Stimulated activated naive CD8-positive, alpha-beta T cell treated with anti-CD3 and anti-CD28 coated beads, Interleukin-15, Interleukin-2, amounts not matched to agents 100 U/mL and 50 U/mL, for 24 hours (primary cell): ENCODE measurements at regions not wholly inside any gene's neighbourhood (a gene's known extent, or its start where the extent isn't known, plus 50 kb on each side); places are given as distances from the start of the nearest gene placed in this dataset.
"Not testable (repeated sequence)": the region's sequence is repeated elsewhere in the genome, so short reads cannot be mapped to it uniquely, and the experiment has no call there.

ENCODE experiments used
- ATAC-seq: fragments of 150-1000 bp; cut with Tn5 transposase; one replicate; pipeline ENCODE4 v1.10.0; 2021
- DNase-seq: peaks from one replicate; pipeline ENCODE4 v3.0.0; 2021

DNA sequence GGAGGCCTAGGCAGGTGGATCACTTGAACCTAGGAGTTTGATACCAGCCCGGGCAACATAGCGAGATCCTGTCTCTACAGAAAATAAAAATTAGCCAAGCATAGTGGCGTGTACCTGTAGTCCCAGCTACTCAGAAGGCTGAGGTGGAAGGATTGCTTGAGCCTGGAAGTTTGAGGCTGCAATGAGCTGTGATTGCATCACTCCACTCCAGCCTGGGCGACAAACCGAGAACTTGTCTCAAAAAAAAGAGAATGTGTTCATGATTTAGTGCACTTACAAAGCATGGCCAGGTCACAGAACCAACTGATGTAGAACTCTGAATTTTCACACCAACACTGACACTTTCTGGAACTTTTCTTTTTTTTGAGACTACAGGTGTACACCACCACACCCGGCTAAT is 182.7 kb downstream of the ZFP64 start:
- DNase-seq (no peak), ATAC-seq (no peak)

DNA sequence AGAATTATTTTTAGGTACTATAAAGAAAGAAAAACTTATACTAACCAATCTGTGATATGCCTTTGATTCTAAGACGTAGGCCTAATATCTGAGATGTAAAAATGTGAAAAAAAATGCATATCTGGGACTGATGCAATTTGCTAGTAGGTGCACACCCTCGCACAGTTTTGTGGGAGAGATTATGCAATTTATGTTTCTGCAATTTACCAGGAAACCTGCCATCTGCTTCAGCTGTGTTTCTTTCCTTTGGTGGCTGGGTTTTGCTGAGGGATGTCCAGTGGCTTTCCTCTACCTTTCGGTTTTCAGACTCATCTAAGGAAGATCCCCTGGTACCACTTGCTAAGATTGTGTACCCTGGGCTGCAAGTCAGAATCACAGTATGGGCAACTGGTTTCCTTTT is 186.9 kb downstream of the ZFP64 start:
- DNase-seq (no peak), ATAC-seq (no peak)

DNA sequence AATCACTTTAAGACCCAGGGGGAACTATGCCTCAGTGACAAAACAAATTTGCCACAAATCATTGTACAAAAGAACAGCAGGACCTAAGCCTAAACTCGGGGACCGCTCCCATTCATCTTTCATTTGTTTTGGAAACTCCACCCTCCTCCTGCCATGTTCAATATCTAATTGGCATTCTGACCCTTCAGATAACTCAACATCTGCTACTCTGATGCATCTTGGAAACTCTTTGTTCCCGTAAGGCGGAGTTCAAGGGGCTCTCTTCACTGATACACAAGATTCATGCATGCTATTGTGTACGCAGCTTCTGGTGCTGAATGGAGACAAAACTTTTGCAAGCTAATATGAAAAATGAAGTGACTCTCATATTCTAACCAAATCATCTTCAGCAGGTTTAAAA is 187.6 kb downstream of the ZFP64 start:
- no peak for DNase-seq
- ATAC-seq = no peak

DNA sequence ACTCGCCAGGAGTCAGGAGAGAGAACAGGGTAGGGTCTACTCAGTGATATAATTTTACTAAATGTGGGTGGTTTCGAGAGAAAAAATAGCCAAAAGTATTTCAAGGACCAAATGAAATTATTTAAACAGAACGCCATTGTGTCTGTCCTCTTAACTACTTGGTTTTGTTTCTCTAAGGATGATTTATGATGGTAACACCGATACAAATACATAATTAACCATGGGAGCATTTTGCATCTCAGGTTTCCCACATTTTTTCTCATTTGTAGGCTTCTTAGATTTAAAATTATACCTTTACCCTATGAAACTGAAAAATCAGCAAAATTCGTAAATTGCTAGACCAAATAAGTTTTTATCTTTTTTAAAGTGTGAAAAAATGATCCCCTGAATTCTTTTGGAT is 188.2 kb downstream of the ZFP64 start:
- ATAC-seq (no peak), DNase-seq (no peak)

DNA sequence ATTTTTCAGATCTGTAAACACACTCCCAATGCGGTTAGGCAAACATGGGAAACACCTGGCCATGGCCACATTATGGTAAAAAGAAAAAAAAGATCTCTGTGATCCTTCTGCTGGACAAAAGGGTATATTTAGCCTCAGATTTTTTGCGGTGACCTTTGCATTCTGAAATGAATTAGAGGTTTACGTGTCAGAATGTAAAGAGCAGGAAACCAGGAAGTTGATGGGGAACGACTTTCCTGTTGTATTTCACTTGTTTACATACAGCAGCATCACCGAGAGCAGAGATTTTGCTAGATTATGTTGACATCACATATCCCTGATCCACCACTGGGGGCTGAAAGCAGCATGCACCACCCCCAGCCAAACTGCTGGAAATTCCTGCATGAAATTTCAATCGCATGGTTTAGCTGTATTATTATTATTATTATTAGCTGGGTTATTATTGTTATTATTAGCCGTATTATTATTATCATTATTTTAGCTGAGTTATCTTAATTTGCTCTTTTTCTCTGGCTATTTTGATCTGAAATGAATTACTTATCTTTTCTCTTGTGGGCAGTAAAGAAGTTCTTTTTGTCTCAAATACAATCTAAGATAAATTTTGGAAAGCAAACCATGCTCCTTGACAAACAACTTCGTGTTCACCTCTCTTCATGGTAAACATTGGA is 189.4 kb downstream of the ZFP64 start:
- ATAC-seq (no peak), DNase-seq (no peak)

DNA sequence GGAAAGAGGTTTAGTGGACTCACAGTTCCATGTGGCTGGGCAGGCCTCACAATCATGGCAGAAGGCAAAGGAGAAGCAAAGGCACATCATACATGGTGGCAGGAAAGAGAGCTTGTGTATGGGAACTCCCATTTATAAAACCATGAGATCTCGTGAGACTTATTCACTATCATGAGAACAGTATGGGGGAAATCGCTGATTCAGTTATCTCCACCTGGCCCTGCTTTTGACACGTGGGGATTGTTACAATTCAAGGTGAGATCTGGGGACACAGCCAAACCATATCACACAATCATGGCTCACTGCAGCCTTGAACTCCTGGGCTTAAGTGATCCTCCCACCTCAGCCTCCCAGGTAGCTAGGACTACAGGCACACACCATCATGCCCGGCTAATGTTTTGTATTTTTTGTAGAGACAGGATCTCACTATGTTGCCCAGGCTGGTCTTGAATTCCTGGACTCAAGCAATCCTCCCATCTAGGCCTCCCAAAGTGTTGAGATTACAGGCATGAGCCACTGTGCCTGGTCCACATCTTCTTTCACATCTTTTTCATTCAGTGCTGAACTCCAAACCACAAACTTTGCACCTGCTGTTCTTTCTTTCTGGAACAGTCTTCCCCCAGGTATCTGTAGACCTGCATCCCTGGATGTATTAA is 194.2 kb downstream of the ZFP64 start:
- DNase-seq, ATAC-seq: not testable (repeated sequence)

DNA sequence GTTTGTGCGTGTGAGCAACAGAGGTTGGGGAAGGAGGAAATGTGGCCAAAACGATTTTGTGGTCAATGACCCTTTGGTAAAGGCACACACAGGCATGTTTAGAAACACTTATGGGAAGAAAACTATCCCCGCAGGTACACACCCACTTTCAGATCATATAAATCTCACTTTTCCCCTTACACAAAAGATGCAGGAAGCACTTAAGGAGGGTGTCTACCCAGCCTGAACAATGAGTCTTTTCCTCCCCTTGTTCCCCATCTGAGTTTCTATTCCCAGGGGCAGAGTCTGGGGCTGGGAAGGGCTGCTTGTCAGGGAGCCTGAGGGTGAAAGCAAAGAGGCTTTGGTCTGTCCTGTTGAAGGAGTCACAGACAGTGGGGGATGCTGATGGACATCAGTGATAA is 193.2 kb upstream of the SALL4 start:
- DNase-seq = no peak
- ATAC-seq = no peak

DNA sequence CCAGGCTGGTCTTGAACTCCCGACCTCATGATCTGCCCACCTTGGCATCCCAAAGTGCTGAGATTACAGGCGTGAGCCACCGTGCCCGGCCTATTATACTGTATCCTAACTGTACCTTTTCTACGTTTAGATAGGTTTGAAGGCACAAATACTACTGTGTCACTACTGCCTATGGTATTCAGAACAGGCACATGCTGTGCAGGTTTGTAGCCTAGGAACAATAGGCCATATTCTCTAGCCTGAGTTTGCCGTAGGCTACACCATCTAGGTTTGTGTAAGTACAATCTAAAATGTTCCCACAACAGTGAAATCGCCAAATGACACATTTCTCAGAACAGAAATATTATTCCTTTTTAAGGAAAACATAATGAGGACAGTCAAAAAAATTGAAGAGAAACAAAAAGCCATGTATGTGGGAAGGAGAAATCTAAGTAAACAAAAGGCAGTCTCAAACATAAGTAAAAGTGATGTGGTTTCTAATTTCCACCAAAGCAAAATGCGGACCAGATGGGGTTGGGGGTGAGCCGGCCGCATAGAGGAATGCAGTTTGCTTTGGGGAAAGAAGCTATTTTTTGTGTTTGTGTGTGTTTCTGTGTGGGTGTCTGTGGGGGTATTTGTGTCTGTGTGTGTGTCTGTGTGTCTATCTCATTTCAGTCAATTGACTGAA is 192.6 kb upstream of the SALL4 start:
- no peak for DNase-seq
- no peak for ATAC-seq

DNA sequence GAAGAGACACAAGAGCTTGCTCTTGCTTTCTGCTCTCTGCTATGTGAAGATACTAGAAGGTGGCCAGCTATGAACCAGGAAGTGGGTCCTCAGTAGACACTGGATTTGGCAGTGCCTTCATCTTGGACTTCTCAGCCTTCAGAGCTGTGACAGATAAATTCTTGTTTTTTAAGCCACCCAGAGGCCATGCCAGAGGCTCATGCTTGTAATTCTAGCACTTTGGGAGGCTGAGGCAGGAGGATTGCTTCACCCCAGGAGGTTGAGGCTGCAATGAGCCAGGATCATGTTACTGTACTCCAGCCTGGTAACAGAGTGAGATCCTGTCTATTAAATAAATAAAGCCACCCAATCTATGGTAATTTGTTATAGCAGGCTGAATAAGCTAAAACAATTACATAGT is 185.5 kb upstream of the SALL4 start:
- ATAC-seq = no peak
- no peak for DNase-seq

DNA sequence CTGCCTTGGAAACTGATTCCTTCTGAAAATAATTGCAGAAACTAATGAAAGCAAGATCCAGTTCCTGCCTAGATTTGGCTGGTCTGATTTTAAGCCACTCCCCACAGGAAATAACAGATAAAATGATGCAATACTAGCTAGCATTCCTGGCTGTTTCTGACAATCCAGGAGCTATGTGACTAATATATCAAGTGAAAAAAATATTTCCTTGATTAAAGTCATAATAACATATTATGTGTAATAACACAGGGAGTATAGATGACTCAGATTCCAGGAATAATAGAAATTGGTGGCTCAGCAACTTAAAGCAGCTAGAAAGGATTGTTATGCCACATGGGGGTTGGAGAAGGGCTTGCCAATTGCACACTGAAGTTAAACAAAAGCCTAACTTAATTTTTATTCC is 182.7 kb upstream of the SALL4 start:
- no peak for ATAC-seq

DNA sequence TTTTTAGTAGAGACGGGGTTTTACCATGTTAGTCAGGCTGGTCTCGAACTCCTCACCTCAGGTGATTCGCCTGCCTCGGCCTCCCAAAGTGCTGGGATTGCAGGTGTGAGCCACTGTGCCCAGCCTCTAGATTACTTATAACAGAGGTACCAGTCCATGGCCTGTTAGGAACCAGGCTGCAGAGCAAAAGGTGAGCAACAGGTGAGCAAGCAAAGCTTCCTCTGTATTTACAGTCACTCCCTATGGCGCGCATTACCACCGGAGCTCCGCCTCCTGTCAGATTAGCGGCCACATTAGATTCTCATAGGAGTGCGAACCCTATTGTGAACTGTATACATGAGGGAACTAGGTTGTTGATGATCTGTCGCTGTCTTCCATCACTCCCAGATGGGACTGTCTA is 178.0 kb upstream of the SALL4 start:
- ATAC-seq (no peak), DNase-seq (no peak)

More for the DNA sequence above, 182.7 kb upstream of the SALL4 start:
- no peak for DNase-seq

DNA sequence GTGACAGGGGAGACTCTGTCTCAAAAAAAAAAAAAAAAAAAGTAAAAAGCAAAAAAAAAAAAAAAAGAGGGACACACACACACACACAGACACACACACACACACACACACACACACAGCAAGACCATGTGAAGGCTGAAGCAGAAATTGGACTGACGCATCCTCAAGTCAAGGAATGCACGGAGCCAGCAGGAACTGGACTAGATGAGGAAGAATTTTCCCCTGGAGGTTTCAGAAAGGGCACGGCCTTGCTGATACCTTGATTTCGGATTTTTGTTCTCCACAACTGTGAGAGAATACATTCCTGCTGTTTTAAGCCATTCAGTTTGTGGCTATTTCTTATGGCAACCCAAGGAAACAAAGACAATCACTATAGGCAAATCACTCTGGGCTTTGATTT is 176.9 kb upstream of the SALL4 start:
- DNase-seq = no peak
- no peak for ATAC-seq

DNA sequence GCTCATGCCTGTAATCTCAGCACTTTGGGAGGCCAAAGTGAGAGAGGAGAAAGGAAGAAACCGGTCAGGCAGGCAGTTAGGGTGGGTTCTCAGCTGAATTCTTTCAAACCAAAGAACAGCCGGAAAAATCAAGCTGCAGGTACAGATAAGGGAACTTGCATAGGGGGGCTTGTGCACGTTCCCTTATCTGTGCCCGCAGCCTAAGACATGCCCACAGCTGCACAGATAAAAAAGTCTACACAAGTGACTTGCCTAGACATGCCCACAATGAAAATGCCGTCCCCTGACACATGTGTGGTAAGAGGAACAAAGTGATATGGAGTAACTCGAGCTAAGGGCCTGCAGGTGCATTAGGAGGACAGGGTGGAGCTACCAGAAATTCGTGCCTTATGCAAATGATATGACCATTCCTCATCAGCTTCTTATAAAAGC is 175.8 kb upstream of the SALL4 start:
- ATAC-seq (no peak), DNase-seq (no peak)

DNA sequence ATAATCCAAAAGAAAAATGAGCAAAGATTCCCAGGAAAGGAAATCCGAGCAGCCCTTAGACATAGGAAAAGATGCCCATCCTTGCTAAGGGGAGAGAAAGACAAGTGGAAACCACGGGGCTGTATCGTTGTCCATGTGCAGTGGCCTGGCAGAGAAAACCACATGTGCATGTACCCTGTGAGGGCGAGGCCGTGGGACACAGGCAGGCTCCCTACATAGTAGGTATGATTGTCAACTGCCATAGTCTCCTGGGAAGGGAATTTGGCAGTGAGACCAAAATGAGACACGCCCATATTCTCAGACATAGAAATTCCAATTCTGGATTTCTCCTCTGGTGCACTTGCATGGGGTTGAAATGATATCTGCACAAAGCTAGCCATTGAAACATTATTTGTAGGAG is 169.7 kb upstream of the SALL4 start:
- ATAC-seq = no peak
- no peak for DNase-seq

DNA sequence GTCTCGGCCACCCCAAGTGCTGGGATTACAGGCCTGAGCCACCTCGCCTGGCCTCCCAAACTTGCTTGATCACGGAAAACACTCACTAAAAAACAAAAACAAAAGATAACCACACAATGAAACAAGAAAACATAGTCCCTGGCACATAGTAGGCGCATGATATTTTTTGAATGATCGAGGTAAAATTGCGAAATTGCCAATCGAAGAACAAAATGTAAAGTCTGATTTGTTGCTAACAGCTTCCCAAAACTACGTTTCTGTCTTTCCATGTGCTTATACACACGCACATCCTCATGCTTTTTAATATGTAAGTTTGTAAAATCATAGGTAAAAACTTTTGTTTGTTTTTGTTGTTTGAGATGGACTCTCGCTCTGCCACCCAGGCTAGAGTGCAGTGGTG is 168.5 kb upstream of the SALL4 start:
- DNase-seq = no peak
- no peak for ATAC-seq

DNA sequence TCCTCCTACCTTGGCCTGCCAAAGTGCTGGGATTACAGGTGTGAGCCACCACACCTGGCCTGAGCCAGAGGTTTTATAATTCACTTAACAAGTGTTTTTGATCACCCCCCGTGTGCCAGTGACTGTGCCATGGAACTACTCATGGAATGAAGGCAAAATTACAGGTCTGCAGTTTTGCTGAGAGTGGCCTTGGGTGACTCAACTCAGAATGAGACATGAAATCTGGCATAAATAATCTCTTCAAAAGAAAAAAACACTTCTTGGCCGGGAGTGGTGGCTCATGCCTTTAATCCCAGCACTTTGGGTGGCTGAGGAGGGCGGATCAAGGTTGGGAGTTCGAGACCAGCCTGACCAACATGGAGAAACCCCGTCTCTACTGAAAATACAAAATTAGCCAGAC is 166.9 kb upstream of the SALL4 start:
- no peak for DNase-seq
- no peak for ATAC-seq

DNA sequence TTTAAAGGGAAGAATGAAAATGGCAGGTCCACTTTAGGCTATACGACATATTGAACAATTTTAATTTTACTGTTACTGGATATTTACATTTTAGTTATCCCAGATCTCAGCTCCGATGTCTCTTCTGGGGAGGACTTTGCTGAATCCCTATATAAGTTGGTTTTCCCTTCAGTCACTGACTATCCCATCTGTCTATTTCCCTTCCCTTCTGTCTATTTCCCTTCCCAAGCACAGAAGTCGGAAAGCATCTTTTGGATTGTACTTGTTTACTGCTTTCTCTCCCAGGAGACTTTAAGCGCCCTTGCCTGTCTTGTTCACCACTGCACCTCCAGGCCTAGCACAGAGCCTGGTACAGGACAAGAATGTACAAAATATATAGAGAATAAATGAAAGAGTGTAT is 165.8 kb upstream of the SALL4 start:
- DNase-seq = no peak
- ATAC-seq = no peak

DNA sequence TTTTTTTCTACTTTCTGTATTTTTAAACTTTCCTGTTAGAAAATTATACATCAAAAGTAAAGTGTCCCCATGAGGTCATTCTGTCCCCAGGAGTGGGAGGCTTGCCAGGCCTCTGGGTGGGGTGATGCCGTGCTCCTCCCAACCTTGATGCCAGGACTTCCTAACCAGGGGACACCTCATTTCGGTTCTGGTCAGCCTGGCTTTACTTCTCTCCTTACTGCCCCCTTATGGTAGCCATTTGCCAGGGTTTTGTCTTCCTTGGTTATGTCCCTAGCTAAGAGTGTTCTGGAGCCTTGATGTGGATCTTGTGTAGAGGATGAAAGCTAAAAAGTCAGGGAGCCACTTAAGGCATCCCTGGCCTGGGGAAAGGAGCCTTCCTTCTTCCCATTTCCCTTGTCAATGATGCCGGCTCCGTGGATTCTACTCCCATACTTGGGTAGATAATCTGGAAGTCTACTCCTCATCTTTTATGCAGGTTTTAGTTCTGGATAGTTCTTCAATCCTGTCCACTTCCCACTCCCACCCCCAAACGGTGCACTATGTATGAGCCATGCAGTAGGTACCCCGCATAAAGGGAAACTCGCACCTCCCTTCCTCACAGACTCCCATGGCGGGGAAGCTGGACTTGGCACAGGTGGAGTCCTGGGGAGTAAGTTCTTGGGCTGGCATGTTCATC is 164.1 kb upstream of the SALL4 start:
- DNase-seq = peak; percentile 24
- ATAC-seq = peak; percentile 19

DNA sequence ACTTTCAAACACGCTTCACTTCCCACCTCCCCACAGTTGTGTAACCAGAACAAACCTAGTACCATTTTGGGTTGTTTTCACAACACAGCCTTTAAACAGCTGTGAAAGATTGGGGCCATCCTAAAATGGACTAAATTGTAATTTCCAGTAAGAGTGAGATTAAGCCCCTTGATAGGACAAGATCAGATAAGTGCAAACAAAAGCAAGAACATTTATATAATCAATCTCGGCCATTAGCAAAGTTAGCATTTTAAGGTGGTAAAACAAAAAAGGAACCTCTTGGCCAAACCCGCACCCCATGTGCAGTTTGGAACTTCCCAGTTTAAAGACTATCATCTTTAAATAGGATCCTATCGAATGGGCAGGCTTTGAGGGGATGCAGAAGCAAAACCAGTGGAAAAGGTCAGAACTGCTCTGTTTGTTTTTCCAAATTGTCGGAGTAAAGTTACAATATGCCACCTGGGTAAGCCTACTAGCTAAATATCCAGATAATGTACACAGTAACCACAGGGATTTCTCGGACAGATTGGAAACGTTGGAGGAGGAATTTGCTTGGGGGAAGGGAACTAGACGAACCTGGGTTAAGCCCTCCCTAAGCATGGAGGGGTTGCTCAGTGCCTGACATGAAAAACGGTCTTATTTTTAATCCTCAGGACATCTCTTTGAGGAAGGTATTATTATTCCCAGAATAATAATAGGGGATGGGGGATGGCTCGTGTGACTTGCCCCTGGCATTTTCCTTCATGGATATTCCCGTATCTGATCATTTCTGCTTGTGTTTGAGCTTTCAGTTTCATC is 159.8 kb upstream of the SALL4 start:
- DNase-seq = no peak
- ATAC-seq = no peak

DNA sequence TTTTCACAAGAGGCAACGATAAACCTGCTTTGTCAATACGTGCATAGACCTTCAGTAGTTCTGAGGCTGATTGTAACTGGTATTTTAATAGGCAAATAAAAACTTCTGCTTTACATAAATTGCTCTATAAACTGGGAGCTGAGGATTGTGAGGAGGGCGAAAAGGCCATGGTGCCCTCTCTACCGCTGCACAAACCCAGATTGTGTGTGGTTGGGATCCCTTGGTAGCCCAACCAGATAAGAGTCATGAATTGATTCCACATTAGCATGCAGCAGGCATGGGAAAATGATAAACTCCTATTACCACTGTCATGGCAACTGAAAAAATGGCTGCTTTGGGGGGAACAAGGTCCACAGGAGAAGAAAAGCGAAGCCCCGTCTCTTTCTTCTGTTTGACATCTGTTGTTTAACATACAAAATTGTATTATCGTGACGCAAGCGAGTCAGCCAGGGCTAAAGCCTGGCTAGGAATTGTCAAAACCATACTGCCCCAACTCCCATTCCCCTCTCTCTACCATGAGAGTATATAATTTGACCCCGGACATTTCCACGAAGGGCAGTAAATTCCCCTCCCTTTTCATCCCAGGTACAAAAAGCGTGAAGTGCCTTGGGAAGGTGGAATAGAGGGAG is 157.8 kb upstream of the SALL4 start:
- ATAC-seq = no peak
- DNase-seq = no peak

DNA sequence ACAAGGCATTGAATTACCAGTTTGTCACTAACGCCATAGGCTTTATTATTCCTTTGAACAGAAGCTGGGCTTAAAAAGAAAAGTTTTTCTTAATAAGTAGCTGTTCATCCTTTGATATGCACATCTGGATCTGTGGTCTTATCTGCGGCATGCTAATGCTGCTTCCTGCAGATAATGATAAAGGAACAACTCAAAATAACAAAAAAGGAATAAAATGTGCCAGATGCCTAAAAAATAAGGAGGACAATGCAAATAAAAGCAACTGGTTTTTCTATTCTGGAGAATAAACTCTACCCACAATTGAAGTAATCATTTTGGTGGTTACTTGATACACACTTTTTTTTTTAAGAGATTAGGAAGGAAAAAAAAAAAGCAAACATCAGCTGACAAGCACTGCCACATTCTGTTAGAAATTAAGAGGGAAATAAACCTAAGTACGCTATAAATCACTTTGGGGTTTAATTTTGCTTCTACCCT is 156.8 kb upstream of the SALL4 start:
- no peak for ATAC-seq
- DNase-seq = no peak
